ENCODE measurements at regions not wholly inside any gene's neighbourhood (a gene's known extent, or its start where the extent isn't known, plus 50 kb on each side); places are given as distances from the start of the nearest gene placed in this dataset.

- Histone ChIP-seq H3K4me2 (ENCODE audit: low read length) (no peak overlapping the region), H3K79me2 (ENCODE audit: control insufficient read depth, low read length) (no peaks in the 10 kb centered on the region), H3K9me3 (ENCODE audit: control insufficient read depth, insufficient read depth, low read length) (no peaks in the 10 kb centered on the region), H4K20me1 (ENCODE audit: control insufficient read depth, insufficient read depth, low read depth, low read length) (no peaks in the 10 kb centered on the region), H3K4me1 (ENCODE audit: control insufficient read depth, low read length) (no peaks in the 10 kb centered on the region), H3K36me3 (ENCODE audit: control insufficient read depth, low read length) (no peaks in the 10 kb centered on the region), H3K27ac (ENCODE audit: low read depth, low read length) (no peak overlapping the region), H3K27me3 (ENCODE audit: control insufficient read depth, low read length) (no peaks in the 10 kb centered on the region), H3K9me2 (replicated peaks; ENCODE audit: control insufficient read depth, low read length) (no peaks in the 10 kb centered on the region), H3F3A (ENCODE audit: control insufficient read depth, insufficient read depth) (no peaks in the 10 kb centered on the region), H3K4me3 (ENCODE audit: low read length) (no peak overlapping the region)
- TF ChIP-seq EZH2phosphoT487 (IDR thresholded peaks at IDR 0.05; ENCODE audit: borderline replicate concordance, low read length) (no peak), CTCF (IDR thresholded peaks at IDR 0.05; ENCODE audit: low read depth, low read length, poor library complexity, severe bottlenecking) (no peak)
Measured at GRCh38 chr5:24281818-24282217, 363.0 kb downstream of the CDH10 start.

- no peaks in the 10 kb centered on the region for H3K9me3 ChIP-seq (ENCODE audit: control insufficient read depth, insufficient read depth, low read length)
- no peaks in the 10 kb centered on the region for H3K9me2 ChIP-seq (replicated peaks; ENCODE audit: control insufficient read depth, low read length)
- no peaks in the 10 kb centered on the region for H3F3A ChIP-seq (ENCODE audit: control insufficient read depth, insufficient read depth)
- H4K20me1 ChIP-seq (ENCODE audit: control insufficient read depth, insufficient read depth, low read depth, low read length): no peaks in the 10 kb centered on the region
- no peaks in the 10 kb centered on the region for H3K36me3 ChIP-seq (ENCODE audit: control insufficient read depth, low read length)
- no peaks in the 10 kb centered on the region for H3K27me3 ChIP-seq (ENCODE audit: control insufficient read depth, low read length)
- no peaks in the 10 kb centered on the region for H3K4me1 ChIP-seq (ENCODE audit: control insufficient read depth, low read length)
- TF ChIP-seq EZH2phosphoT487 (IDR thresholded peaks at IDR 0.05; ENCODE audit: borderline replicate concordance, low read length): no peak
- TF ChIP-seq CTCF (IDR thresholded peaks at IDR 0.05; ENCODE audit: low read depth, low read length, poor library complexity, severe bottlenecking): no peak
- no peaks in the 10 kb centered on the region for H3K79me2 ChIP-seq (ENCODE audit: control insufficient read depth, low read length)
- no peak overlapping the region for H3K27ac ChIP-seq (ENCODE audit: low read depth, low read length)
- H3K4me3 ChIP-seq (ENCODE audit: low read length): no peak overlapping the region
- no peak overlapping the region for H3K4me2 ChIP-seq (ENCODE audit: low read length)
Measured at GRCh38 chr5:24289582-24290335, 355.0 kb downstream of the CDH10 start.

GRCh38 chr5:24290536-24290935 is 354.2 kb downstream of the CDH10 start:
- Histone ChIP-seq H3K27me3 (ENCODE audit: control insufficient read depth, low read length) (no peaks in the 10 kb centered on the region), H3K36me3 (ENCODE audit: control insufficient read depth, low read length) (no peaks in the 10 kb centered on the region), H3F3A (ENCODE audit: control insufficient read depth, insufficient read depth) (no peaks in the 10 kb centered on the region), H4K20me1 (ENCODE audit: control insufficient read depth, insufficient read depth, low read depth, low read length) (no peaks in the 10 kb centered on the region), H3K4me3 (ENCODE audit: low read length) (no peak overlapping the region), H3K9me3 (ENCODE audit: control insufficient read depth, insufficient read depth, low read length) (no peaks in the 10 kb centered on the region), H3K4me1 (ENCODE audit: control insufficient read depth, low read length) (no peaks in the 10 kb centered on the region), H3K9me2 (replicated peaks; ENCODE audit: control insufficient read depth, low read length) (no peaks in the 10 kb centered on the region), H3K79me2 (ENCODE audit: control insufficient read depth, low read length) (no peaks in the 10 kb centered on the region), H3K4me2 (ENCODE audit: low read length) (no peak overlapping the region), H3K27ac (ENCODE audit: low read depth, low read length) (no peak overlapping the region)
- TF ChIP-seq EZH2phosphoT487 (IDR thresholded peaks at IDR 0.05; ENCODE audit: borderline replicate concordance, low read length) (no peak), CTCF (IDR thresholded peaks at IDR 0.05; ENCODE audit: low read depth, low read length, poor library complexity, severe bottlenecking) (no peak)
